ENCODE measurements at regions not wholly inside any gene's neighbourhood (a gene's known extent, or its start where the extent isn't known, plus 50 kb on each side); places are given as distances from the start of the nearest gene placed in this dataset.

DNA sequence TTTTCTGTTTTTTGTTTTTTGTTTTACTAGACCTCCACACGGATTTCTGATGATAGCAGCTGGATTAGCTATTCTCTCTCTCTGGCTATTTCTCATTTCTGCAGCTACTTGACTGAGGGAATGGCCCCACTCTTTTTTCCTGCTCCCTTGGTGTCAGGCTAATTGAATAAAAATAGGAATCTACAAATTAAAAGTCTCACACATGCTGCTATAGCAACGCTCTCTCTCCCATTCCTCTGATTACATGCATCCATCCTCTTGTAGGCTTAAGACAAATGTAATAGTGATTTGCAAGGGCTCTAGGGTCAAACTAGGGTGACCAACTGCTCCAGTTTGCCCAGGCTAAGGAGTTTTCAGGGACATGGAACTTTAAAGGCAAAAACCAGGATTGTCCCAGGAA, 221.8 kb downstream of the PHLDA1 start:
- TF ChIP-seq, protein P1, sequence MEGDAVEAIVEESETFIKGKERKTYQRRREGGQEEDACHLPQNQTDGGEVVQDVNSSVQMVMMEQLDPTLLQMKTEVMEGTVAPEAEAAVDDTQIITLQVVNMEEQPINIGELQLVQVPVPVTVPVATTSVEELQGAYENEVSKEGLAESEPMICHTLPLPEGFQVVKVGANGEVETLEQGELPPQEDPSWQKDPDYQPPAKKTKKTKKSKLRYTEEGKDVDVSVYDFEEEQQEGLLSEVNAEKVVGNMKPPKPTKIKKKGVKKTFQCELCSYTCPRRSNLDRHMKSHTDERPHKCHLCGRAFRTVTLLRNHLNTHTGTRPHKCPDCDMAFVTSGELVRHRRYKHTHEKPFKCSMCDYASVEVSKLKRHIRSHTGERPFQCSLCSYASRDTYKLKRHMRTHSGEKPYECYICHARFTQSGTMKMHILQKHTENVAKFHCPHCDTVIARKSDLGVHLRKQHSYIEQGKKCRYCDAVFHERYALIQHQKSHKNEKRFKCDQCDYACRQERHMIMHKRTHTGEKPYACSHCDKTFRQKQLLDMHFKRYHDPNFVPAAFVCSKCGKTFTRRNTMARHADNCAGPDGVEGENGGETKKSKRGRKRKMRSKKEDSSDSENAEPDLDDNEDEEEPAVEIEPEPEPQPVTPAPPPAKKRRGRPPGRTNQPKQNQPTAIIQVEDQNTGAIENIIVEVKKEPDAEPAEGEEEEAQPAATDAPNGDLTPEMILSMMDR (IDR thresholded peaks at IDR 0.05), result no peak
- no peak for TF ChIP-seq POLR2A (IDR thresholded peaks at IDR 0.05)

Measured in body of pancreas (tissue), 4 donors.